Kidney capillary endothelial cell (primary cell): ENCODE measurements at regions not wholly inside any gene's neighbourhood (a gene's known extent, or its start where the extent isn't known, plus 50 kb on each side); places are given as distances from the start of the nearest gene placed in this dataset.
"Not testable (repeated sequence)": the region's sequence is repeated elsewhere in the genome, so short reads cannot be mapped to it uniquely, and the experiment has no call there.

Experiments used
- DNase-seq: peaks from one replicate; pipeline ENCODE4 v3.0.0-alpha.2; 2018; ENCODE audit warnings: low spot score

DNA sequence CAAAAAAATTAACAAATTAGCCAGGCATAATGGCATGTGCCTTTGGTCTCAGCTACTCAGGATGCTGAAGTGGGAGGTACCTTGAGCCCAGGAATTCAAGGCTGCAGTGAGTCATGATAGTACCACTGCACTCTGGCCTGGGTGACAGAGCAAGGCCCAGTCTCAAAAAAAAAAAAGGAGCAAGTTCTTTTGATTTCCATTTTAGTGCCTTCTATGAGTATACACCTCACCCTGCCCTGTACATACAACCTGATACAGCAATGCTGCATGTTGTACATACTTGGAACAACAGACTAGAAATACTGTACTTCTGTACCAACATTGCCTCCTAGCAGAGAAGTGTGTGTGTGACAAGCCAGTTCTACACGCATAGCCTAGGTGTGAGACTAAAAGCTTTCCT, 97.3 kb upstream of the CARMIL1 start:
- no peak for DNase-seq

DNA sequence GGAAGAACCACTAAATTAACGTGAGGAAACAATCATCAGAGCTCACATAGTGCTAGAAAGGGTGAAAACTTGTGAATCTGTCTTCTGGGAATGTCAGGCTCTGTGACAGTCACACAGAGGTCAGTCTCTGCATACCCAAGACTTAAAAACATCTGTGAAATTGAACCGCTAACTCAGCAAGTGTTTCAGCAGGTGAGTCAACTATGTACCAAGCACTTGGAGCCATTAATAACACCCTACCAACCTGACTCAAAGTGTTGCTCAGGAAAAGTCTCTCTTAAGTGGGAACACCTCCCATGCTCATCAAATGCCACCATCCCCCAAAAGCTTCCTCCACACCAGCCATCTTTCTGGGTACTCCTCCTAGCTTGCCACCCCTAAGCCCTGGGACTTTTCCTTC, 92.3 kb upstream of the CARMIL1 start:
- DNase-seq, result no peak

DNA sequence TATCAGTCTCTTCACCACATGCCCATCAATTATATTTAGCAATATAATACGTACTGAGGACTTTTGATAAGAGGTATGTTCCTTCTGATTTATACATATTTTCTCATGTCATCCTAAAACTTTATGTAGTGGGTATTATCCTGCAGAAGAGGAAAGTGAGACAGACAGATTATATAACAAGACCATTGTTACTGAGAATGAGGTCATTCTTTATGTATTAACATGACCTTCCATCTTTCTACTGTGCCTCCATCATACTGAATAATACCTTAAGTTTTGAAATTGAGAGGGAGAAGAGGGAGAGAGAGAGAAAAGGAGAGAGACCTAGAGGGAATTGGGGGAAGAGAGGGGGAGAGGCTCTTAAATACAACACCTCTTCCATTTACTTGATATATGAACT, 90.9 kb upstream of the CARMIL1 start:
- no peak for DNase-seq

DNA sequence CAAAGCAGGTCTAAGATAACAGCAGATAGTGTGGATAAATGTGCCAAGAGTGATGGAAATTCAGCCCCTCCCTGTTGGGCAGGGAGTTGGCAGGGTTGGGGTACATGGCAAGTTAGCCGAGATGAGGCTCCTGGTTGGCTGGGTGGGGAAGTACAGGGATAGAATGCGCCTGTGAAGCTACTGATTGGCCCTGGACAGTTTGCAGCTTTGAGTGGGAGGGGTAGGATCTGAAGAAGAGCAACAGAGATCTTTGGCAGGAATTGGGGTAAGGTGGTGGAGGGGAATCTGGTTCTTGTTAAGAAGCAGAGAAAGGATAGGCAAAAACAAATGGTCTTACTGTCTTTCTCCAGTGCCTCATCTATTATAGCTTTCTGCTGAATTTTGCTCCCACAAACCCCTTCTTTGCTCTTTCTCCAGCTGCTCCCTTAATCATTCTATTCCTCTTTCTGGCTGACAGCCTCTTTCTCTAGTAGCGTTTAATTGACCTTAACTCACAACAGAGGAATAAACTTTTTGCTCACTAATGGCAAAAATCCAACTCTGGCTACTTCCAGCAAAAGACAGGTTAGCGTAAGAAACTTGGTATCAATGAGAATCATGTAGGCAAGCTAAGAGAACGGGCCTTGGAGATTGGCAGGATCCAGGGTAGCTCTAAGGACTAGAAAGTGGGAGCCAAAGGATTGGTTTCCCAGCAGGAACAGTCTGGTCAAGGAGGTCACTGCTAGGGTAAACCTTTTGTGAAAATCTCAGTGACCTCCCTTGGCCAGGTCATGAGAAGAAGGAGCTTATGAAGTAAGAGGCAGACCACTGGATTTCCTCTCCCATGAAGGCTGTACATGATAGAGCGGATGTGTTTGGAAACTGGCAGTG, 86.3 kb upstream of the CARMIL1 start:
- peak; percentile 9 for DNase-seq

DNA sequence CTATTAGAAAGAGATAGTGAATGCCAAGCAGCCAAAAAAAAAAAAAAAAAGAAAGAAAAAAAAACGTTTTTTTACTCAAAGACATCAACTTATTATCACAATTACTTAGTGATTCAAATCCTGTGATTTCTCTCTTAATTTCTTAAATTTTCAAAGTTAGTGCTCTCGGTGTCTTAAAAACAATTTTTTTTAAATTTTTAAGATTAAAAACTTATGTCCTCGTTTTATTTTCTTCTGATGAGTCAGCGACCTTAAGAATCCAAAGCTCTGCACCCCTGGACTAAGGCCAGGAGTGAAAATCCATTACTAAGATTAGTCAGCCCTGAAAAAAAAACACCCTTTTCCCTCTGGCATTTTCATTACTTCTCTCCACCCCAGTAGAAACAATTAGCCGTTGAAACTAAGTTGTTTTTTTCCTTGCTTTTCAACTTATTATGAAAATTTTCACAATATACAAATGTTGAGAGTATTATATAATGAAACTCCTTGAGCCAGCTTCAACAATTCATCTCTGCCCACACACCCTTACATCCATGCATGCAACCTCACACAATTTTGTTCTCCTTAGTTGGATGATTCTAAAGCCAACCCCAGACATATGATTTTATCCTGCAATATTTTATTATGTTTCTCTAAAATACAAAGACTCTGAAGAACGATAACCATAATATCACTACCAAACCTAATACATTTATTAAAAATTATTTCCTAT, 85.6 kb upstream of the CARMIL1 start:
- DNase-seq, result peak; percentile 51

DNA sequence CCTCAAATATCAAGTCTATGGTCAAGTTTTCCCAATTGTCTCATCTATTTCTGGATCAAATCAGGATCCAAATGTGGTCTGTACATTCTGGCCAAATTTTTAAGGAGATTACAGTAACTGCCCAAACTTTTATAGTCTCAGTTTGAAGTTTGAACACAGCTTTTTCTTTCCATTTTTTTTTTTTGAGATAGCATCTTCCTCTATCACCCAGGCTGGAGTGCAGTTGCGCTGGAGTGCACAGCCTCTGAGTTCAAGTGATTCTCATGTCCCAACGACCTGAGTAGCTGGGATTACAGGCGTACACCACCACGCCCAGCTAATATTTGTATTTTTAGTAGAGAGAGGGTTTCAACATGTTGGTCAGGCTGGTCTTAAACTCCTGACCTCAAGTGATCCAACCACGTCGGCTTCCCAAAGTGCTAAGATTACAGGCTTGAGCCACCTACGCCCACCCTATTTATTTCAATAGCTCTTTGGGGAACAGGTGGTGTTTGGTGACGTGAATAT, 84.9 kb upstream of the CARMIL1 start:
- no peak for DNase-seq

DNA sequence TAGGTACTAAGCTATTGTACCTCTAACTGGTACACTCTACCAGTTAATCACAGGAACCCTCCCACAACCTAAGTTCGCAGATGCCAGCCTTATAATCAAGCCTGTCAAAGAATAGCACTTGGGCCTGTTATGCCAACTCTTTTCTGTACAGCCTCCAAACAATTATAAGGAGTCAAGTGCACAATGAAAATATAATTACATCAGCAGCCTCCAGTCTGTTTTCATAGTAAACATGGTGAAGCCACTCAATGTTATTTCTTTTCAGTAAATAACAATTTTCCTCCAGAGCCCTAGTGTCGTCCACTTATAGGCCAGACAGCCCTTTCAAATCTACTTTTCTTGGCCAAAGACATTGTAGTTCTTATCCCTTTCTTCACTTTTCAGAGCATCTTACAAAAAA, 82.7 kb upstream of the CARMIL1 start:
- no peak for DNase-seq

DNA sequence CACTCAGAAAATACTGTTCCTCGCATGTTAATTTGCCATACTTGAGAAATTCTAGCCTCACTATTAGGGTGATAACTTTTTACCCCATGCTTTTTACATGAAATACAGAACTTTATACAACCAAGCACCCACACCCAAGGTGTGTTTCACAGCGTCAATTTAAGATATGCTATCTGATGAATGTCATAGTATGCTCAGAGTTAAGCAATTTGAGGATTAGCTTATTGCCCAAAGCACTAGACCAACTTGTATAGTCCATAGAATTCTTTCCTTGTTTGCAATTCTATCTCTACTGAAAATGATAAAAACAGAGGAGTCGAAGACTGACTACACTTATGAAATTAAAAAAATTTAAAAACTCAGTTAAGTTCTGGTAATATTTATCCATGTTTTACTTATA, 82.1 kb upstream of the CARMIL1 start:
- no peak for DNase-seq

DNA sequence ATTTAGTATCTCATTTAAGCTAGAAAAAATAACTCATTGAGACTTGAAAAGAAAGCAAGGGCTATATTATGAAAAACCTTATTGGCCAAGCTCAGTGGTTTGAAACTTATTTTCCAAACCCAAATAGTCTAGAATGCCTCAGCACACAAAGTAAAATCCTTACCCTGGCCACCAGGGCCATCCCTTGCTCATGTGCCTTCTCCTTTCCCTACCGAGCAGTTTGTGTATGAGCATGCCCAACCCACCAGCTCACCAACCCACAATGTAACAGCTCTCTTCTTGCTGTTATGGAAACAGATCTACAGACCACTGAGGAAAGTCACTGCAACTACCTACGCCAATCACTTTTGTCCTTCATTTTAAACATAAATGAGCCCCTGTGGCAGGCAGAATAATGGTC, 79.6 kb upstream of the CARMIL1 start:
- DNase-seq, result no peak

DNA sequence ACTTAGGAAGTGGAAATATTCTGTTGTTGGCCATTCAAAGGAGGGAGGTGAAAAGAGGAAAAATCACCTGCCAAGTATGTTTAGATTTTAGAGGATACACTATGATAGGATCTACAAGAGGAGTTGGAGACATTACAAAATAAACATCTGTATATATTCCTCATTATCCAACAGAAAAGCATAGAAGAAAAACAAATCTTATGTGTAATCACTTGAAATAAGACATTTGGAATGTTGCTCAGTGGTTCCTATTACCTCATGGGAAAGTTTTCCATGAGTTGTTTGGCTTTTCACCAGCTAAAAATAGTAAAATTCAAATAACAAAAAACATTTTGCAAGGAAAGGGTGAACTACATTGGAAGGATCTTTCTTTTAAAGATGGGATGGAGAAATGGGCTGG, 76.7 kb upstream of the CARMIL1 start:
- no peak for DNase-seq

DNA sequence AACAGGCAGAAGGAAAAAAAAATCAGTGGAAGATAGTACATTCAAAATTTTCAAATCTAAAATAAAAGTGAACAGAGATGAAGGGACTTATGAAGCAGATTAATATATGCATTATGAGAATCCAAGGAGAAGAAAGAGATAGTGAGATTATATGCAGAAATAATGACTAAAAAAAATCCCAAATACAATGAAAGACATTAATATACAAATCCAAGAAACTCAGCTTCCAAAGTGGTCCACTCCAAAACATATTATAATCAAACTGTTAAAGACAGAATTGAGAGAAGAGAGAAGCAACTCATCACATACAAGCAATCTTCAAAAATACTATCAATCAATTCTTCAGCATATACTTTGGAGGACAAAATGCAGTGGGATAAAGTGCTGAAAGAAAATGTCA, 73.5 kb upstream of the CARMIL1 start:
- no peak for DNase-seq

DNA sequence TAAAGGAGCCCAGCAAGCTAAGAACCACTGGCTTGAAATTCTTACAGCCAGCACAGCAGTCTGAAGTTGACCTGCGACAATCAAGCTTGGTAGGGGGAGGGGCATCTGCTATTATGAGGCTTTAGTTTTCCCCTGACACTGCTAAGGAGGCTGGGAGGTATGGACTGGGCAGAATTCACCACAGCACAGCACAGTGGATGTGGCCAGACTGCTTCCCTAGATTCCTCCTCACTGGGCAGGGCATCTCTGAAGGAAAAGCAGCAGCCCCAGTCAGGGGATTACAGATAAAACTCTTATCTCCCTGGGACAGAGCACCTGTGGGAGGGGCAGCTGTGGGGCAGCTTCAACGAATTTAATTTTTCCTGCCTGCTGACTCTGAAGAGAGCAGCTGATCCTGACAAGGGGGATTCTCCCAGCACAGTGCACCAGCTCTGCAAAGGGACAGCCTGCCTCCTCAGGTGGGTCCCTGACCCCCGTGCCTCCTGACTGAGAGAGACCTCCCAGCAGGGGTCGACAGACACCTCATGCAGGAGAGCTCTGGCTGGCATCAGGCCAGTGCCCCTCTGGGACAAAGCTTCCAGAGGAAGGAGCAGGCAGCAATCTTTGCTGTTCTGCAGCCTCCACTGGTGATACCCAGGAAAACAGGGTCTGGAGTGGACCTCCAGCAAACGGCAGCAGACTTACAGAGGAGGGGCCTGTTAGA, 71.6 kb upstream of the CARMIL1 start:
- DNase-seq, result not testable (repeated sequence)

DNA sequence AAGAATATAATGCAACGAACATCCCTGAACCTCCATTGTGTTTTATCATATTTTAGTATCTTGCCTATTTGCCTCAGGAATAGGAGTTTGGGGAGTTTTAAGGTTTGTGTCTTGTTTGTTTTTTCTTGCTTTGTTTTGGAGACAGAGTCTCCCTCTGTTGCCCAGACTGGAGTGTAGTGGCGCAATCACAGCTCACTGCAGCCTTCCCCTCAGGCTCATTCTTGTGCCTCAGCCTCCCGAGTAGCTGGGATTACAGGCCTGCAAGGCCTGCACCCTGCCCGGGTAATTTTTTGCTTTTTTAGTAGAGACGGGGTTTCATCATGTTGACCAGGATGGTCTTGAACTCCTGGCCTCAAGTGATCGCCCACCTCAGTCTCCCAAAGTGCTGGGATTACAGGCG, 63.3 kb upstream of the CARMIL1 start:
- no peak for DNase-seq

DNA sequence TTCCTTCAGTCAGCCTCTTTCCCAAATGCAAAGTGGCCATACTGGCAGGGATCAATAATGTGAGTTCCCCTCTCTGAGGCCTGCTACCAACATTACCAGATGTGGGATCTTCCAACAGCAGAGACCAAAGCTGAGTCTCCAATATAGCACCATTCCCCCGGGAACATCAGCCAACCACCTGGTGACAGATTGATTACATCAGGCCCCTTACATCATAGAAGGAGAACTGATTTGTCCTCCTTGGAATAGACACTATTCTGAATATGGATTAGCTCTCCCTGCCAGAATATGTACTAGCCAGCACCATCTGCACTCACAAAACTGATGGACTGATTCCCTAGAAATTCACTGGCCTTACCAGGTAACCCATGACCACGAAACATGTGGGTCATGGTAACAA, 61.9 kb upstream of the CARMIL1 start:
- no peak for DNase-seq

DNA sequence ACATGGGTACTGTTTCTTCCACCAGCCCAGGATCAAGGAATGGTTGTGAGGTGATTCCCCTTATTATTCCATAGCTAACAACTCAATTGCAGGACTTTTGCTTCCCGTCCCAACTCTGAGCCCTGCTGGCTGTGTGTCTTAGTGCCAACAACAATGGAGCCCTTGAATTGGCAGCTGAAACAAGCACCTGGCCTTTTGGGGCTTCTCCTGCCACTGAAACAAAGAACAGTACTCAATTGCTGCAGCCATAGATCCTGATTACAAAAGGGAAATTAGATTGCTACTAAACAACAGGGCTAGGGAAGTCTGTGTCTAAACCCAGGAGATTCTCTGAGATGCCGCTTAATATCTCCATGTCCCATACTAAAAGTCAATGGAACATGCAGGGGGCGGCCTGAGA, 61.3 kb upstream of the CARMIL1 start:
- no peak for DNase-seq

DNA sequence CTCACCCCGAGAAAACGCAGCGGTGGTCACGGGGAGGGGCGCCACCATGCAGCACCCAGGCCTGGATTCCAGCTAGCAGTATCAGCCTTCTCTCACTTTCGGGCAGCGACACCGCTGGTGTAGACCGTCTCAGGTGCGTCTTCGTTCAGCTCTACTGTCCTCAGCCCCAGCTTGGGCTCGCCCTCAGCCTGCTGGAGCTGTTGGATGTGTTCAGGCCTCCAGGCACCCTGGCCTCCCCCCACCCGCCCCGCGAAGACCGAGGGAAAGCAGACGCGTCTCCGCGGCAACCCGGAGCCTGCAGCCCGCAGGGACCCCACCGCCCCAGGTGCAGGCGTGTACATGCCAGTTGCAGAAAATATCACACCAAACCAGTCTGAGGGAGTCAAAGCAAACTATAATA, 60.8 kb upstream of the CARMIL1 start:
- DNase-seq, result no peak

DNA sequence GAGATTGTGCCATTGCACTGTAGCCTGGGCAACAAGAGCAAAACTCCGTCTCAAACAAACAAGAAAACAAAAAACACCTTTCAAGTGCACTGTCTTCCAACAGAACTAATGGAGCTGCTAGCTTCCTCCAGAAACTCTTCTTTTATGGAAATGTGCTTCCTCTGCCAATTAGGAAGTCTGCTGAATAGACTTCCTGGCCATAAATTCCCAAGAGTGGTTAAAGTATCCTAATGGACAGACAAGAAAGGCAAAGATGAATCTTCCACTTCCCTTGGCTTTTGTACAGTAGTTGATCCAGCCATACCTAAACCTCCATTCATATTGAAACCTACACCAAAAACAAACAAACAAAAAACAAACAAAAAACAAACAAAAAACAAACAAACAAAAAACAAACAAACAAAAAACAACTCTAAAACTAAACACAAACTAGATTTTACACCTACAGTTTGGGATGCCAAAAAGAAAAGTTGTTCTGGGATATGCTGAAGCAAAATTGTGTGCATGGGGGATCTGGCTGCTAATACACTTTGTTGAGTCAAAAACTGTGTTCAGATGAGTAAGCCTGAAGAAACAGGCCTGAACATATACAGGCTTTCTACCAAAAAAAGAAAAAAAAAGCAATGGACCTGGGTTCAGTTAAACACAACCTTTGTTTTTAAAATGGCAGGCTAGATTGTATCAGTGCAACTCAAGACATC, 59.8 kb upstream of the CARMIL1 start:
- DNase-seq, result peak; percentile 7

DNA sequence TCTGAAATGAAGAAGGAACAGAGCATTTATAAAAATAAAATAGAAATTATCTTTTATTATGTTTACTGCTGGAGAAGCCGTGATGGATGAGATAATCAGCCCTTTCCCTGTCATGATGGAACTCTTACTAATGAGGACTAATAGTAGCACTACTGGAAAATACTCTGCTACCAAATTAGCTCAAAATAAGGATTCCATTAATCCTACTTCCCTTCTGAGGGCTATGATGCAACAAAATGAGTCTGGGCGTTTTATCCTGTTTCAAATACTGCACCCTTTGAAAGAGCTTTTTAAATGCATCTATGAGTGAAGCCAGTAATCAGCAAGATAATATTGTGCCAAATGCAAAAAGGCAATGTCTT, 59.3 kb upstream of the CARMIL1 start:
- no peak for DNase-seq

DNA sequence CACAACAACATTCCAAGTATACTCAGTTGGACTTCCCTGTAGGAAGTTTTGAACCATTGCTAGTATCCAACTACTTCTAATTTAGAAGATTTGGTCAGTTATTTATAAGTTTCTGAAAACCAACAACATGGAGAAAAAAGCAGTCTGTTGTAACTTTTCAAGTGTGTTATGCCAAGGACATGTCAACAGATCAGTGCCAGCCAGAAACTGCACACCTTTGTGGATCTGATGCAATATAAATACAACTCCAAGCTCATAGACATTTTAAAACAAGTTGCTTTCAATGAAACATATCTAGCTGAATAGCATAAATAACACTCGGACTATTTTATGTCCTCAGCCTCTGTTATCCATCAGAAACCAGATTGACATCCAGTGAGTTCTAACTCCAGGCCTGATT, 58.3 kb upstream of the CARMIL1 start:
- no peak for DNase-seq

DNA sequence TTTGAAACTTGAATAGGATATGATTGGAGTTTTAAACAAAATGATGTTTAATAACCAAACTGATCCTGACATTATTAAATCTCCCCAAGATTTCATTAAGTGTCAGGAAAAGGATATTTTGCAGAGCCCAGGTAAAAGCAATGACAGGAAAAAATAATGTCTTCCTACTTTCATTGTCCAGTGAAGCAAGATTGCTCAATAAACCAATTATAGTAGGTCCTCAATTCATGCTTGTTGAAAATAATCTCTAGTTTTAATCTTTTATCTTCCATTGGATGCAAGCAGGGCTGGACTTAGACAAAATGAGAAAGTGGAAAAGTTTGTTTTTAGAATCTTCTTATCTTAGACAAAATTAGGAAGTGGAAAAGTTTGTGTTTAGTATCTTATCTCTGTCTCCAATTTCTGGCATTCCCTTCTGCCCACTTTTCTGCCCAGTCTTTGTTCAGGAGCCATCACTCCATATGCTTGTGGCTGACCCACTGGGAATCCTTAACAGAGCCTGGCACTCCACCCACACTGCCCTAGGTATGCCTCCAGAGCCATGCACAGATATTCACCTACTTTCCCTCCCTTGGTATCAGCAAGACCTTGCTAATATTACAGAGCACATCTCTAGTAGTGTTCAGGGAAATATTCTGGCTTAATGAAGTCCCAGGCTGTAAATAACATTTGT, 57.0 kb upstream of the CARMIL1 start:
- DNase-seq, result no peak

DNA sequence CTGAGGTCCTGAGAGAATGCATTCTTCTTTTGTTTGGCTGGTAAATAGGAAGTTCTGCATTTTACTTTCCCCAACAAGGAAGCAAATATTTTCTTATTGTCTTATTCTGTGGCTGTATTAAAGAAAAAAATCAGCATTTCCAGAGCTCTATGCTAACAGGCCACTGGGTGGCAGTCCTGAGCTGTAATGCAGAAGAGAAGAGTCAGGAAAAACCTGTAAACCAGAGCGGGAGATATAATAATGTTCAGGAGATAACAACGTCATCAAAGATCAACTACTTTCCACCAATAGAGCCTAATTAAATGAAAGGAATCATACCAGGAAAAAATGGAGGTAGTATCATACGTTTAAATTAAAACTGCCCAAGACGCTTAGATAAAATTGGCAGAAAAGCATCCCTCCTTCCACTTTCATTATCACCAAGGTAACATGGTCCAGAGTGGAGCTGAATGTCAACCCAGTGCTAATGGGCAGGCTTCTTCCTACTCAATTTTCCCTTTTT, 55.6 kb upstream of the CARMIL1 start:
- peak; percentile 75 for DNase-seq

DNA sequence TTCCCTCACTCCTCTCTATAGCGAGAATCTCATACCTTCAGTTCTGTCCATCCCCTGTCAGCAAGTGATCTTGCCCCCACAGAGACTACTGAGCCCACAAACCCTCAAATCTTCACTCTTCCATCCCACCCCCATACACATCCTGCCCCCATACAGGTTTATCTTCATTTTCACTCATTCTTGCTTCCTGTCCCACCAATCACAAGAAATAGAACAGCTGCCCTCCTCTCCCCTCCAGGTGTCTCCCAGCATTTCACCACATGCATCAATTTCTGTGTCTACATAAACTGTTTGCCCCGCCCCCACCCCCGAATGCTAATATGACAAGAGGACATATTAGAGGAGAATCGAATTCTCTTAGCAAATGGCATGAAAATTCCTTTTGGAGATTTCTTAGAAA, 54.9 kb upstream of the CARMIL1 start:
- DNase-seq, result no peak
